Hepatic stellate cell (primary cell): ENCODE measurements at regions not wholly inside any gene's neighbourhood (a gene's known extent, or its start where the extent isn't known, plus 50 kb on each side); places are given as distances from the start of the nearest gene placed in this dataset.
"Not testable (repeated sequence)": the region's sequence is repeated elsewhere in the genome, so short reads cannot be mapped to it uniquely, and the experiment has no call there.

Experiments used
- DNase-seq: peaks from one replicate; pipeline ENCODE4 v3.0.0; 2011; ENCODE audit warnings: low spot score

DNA sequence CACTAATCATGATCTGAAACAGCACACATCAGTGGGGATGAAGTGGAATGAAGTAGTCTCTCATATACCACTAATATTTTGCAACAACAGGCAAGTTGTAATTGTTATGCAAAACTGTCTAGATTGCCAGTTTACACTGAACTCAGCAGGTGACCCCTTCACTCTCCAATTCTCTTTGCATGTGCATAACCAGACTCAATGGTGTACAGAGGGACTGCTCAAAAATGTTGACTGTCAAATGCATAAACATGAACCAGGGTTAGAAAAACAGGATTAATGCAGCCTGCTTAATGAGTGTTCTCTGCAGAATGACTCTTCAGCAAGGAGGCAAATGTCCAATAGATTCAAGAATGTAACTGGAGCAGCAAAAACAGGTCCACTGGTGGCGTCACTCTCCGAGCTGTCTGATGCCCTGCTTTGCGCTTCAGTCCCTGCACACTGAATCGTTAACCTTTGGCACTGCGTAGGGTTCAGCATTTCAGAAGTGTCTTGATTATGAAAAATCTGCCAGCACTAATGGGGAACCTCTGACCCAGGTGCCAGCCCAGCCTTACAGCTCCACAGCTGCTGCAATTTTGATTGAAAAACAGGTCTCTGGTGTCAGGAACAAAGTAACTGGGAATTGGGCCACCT, 209.3 kb downstream of the TDRD15 start:
- DNase-seq: no peak

DNA sequence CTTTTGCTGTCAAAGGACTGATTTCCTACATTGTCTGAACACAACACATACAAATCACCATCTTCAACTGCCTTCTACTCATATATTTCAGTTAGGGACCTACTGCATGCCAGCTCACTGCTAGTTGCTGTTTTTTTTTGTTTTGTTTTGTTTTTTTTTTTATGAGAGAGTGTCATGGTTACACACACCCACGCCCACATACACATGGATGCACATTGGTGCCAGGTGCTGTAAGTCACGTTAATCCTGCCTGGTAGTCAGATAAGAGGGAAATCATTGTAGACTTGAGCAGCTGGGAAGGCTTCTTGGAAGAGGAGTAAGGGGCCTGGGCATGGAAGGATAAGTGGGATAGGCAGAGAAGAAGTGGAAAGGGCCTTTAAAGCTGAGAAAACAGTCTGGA, 209.9 kb downstream of the TDRD15 start:
- DNase-seq: no peak

- DNase-seq: no peak
These were observed 223.2 kb downstream of the TDRD15 start for GRCh38 chr2:21346984-21347383.

GRCh38 chr2:21353879-21354679, 230.3 kb downstream of the TDRD15 start:
- no peak for DNase-seq

DNA sequence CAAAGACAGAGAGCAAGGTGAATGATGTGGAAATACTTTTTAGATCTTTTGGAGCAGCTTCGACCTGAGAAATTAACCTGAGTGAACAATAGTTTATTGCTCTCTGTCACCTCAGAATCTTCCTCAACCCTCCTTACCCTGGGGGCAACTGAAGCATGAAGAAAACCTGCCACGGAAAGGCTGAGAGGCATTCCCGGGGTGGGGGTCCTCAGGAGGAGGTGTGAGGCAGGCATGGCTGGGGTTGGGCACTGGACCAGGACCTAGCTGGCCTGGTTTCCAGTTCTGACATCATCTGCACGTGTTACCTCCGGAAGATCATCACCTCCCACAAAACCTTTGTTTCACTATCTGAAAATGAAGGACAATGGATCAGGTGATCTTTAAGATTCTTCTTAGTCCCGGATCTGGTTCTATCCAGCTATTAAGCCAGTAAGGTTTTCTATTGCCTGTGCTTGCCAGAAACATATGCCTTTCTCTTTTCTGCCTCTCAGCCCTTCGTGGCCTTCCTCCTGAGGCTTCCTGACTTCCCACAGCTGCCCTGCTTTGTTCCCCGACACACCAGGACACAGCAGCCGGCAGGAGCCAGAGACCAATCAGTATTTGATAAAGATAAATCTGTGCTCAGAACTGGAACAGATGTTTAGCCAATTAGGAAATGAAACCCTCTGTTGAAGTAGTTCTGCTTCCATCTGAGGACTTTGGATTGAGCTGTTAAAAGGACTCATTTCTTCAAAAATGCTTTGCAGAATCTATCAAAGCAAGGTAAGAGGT, 232.5 kb downstream of the TDRD15 start:
- no peak for DNase-seq

DNA sequence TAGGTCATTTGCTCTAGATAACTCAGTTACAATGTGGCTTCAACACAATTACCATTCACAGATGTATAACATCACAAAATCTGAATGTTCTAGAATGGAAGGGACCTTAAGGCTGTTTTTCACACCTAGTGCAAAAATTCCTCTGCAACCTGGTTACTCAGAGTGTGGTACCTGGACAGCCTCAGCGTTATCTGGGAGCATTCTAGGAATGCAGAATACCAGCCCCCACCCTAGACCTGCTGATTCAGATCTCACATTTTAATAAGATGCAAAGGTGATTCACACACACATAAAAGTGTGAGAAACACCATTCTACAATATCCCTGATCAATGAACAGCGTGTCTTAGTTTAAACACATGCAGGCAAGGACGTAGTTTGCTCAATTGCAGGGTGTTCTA, 233.1 kb downstream of the TDRD15 start:
- DNase-seq: no peak

DNA sequence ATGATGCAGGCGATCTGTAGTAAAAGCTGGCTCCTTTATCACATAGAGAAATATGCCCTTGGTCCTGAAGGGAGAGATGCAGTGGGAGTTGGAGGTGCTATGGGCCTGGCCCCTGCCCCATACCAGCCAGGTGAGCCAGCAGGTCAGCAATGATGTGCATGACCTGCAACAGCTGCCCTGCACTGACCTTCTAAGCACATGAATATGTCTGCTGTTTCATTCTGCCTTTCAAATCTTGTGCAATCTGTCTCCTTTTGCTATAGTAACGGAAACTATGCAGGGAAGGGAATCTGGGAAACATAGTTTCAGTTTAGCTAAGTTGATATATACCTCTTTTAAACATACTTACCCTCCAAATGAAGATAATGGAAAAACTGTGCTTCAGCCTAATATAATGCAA, 235.2 kb downstream of the TDRD15 start:
- DNase-seq: no peak

GRCh38 chr2:21361384-21361783, 237.6 kb downstream of the TDRD15 start:
- no peak for DNase-seq

- no peak for DNase-seq
These were observed 238.3 kb downstream of the TDRD15 start for GRCh38 chr2:21361957-21362486.

GRCh38 chr2:21363364-21363763, 239.6 kb downstream of the TDRD15 start:
- no peak for DNase-seq

- no peak for DNase-seq
These were observed 243.7 kb downstream of the TDRD15 start for GRCh38 chr2:21367421-21367820.

- no peak for DNase-seq
These were observed 246.0 kb downstream of the TDRD15 start for GRCh38 chr2:21369787-21370186.

- DNase-seq: no peak
These were observed 247.8 kb downstream of the TDRD15 start for GRCh38 chr2:21371499-21372003.

- peak; percentile 17 for DNase-seq
These were observed 248.9 kb downstream of the TDRD15 start for GRCh38 chr2:21372654-21373053.

DNA sequence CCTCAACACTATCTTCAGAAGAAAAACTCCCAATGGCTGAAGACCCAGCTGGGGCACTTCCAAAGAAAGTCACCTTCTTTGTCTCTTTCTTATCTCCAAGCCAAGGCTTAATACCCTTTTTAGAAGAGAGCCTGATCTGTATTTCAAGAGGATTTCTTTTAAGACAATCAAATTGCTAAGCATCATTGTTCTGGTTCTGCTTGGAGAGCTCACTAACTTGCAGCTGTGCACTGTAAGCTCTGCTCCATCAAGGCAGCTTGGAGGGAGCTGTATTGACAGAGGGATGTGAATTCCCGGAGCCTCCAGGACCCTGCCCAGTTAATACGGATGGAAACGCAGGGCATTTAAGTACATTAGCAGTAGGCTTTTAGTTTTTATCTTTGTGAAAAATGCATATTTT, 253.1 kb downstream of the TDRD15 start:
- no peak for DNase-seq

GRCh38 chr2:21379140-21379539, 255.4 kb downstream of the TDRD15 start:
- DNase-seq: no peak

GRCh38 chr2:21379668-21380067, 255.9 kb downstream of the TDRD15 start:
- DNase-seq: not testable (repeated sequence)

- no peak for DNase-seq
These were observed 257.7 kb downstream of the TDRD15 start for GRCh38 chr2:21381421-21381820.

DNA sequence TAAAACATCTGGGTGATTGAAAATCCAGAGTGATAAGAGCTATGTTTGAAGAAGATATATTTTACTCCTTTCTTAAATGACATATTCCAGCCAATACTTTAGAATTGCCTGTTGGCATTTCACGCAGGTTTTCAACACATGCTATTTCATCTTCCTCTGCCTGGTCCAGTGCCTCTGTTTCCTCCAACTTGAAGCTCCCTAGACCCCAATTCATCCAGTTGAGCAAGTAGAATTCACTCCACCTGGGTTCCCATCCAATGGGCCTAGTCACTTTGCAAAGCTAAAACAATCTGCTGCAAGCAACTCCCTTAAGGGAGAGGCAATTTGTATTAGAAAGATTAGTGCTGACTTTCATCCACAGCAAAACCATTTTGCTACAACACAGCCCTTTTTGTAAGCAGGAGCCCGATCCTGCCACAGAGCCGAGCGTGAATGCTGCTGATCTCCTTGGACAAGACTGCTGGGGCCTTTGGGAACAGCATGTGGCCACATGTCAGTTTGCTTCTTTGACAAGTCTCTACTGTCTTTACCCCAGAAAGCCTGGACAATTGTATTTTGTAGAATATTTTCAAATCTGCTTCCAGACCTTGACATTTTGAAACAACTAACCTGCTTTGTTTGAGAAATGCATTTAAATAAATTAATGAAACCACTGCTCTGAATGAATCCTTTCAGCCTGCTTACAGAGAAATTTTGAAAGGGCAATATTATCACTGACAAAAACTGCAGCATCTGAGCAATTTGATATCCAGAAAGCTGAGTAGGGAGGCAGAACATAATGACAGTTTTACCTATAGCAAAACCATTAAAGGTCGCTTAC, 259.1 kb downstream of the TDRD15 start:
- DNase-seq: no peak

- no peak for DNase-seq
These were observed 262.9 kb downstream of the TDRD15 start for GRCh38 chr2:21386666-21387065.

DNA sequence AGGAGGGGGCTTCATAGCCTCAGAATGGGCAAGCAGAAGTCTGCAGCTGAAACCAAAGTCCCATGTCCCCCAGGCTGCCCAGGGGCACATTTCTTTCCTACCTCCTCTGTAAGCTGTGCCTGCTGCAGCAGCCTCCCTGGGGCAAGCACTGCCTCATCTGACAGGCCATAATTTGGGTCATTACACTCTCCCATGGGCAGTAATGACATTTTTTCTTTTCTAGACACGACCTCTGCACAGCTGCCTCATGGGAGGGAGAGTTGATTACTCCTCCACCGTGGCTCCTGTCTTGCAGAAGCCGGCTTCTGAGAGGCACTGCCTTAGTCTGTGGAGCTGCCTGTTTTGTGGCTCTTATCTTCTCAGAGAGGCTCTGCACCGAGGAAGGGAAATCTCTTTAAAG, 268.9 kb downstream of the TDRD15 start:
- no peak for DNase-seq

DNA sequence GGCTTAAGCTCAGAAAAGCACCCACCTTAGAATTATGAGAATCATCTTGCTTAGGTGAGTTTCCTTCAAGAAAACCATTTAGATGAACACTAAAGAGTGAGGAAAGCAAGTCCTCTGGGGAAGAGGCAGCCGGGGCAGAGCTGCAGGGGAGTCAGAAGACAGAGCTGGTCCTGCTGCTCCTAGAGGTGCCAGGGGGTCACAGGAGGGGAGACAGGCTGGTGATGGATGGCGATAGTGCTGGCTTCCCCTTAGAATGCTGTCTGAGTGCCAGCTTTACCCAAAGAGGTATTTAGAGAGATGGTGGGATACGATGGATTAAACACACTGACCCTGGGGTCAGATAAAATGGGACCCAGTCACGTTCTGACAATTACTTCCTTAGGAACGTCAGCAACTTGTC, 269.4 kb downstream of the TDRD15 start:
- no peak for DNase-seq
